Ovary (tissue), 1 donor: ENCODE measurements at regions not wholly inside any gene's neighbourhood (a gene's known extent, or its start where the extent isn't known, plus 50 kb on each side); places are given as distances from the start of the nearest gene placed in this dataset.

Experiments used
- EP300 ChIP-seq: sonication (generic); formaldehyde crosslinking; IDR thresholded peaks from one replicate; pipeline ENCODE4 v1.6.1; 2017; ENCODE audit warnings: antibody characterized with exemption
- POLR2A ChIP-seq: fragments of 450-650 bp; IDR thresholded peaks from one replicate; pipeline ENCODE4 v1.6.1; 2017; ENCODE audit warnings: antibody characterized with exemption, mild to moderate bottlenecking, moderate library complexity

GRCh38 chr2:16589465-16589864 is 76.2 kb downstream of the CYRIA start:
- no peak for TF ChIP-seq POLR2A
- TF ChIP-seq EP300, result no peak
